Activated naive CD4-positive, alpha-beta T cell treated with anti-CD3 and anti-CD28 coated beads, Interleukin-2, amount 50 U/mL, for 16 hours (primary cell): ENCODE measurements at regions not wholly inside any gene's neighbourhood (a gene's known extent, or its start where the extent isn't known, plus 50 kb on each side); places are given as distances from the start of the nearest gene placed in this dataset.

Experiments used
- DNase-seq: peaks from one replicate; pipeline ENCODE4 v3.0.0-alpha.2; 2020

DNA sequence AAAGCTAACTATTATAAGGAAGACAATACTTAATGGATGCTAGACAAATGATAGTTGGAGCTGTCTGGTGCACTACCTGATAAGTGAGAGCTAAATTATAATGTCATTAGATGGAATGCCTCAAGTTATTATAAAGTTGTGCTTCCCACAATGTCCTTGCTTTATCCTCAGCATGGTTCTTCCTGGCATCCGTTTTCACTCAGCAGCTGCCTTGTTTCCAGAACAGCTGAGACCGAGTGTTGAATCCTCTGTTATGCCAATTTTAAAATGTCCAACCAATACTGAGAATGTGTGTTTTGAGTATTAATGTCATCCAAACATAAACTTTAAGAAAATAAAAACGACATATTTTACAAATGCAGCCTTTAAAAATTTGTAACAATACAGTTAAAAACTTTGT, 286.7 kb upstream of the SOX2 start:
- DNase-seq: no peak

GRCh38 chr3:181418233-181418632, 293.5 kb upstream of the SOX2 start:
- DNase-seq: no peak

GRCh38 chr3:181417748-181418147, 294.0 kb upstream of the SOX2 start:
- no peak for DNase-seq

DNA sequence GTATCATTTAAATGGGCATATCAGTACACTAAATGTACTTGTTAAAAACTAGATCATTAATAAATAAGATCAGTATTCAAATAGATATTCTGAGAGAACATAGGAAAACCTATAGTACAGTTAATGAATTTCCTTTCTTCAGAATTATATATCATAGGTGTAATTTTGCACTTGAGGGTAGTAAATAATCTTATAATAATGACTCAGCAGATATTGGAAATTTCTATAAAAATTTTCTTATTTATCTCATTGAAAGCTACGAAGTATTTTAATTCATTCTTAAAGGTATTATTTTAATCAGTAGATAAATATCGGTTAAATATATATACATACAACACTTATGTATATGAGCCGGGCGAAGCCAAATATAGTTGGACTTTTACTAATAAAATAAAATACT, 300.9 kb upstream of the SOX2 start:
- no peak for DNase-seq

- DNase-seq: no peak
Observed at GRCh38 chr3:181403876-181404660, 307.7 kb upstream of the SOX2 start.

GRCh38 chr3:181402347-181402746, 309.4 kb upstream of the SOX2 start:
- DNase-seq: no peak

GRCh38 chr3:181384970-181385369, 326.8 kb upstream of the SOX2 start:
- DNase-seq: no peak

DNA sequence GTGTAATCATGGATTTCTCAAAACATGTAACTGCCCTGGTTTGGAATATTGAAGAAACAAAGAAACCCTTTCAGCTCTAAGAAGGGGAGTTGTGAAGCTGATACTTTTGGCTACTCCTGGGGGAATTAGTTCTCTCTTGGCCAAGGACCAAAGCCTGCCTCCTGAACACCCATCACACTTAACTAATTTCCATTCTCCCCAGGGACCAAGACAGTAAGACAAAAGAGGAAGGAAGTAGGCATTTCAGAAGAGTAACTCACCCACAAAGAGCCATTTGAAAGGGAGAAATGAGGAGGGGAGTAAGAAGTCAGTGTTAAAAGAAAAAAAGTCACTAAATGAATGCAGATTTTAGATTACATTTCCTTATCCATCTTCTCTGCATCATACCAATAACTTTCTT, 328.0 kb upstream of the SOX2 start:
- DNase-seq: no peak

DNA sequence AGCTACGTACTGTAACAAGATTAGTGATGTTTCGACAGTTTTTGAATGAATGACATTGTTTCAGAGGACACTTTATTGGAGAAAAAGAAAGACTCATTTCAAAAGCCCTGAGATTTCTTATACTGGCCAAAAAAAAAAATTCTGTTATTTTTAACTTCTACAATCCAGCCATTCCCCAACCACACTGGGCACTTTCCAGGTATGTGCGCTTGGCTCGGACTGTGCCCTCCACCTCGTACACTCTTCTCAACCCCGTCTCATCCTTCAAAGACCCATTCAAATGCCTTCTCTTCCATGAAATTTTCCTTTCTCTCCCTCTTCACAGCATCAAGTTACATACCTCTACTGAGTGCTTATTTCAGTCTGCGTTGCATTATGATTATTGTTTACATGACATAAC, 328.5 kb upstream of the SOX2 start:
- no peak for DNase-seq

DNA sequence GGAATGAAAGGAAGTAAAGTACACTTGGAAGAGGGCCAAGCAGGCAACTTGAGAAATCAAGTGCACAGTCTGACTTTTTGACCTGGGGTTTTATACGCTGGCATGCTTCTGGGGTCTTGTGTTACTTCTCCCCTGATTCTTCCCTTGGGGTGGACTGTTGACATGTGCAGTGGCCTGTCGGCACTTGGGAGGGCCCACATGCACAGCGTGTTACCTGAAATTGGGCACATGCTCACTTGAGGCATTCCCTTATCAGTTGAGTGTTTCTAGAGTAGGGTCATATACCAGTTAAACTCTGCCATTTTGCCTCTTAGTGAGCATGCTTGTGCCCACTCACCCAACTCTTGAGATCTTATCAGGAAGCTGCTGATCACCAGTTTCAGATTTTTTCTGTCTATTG, 329.1 kb upstream of the SOX2 start:
- no peak for DNase-seq

GRCh38 chr3:181379278-181379677, 332.4 kb upstream of the SOX2 start:
- DNase-seq: no peak

GRCh38 chr3:181369637-181370036, 342.1 kb upstream of the SOX2 start:
- DNase-seq: no peak

DNA sequence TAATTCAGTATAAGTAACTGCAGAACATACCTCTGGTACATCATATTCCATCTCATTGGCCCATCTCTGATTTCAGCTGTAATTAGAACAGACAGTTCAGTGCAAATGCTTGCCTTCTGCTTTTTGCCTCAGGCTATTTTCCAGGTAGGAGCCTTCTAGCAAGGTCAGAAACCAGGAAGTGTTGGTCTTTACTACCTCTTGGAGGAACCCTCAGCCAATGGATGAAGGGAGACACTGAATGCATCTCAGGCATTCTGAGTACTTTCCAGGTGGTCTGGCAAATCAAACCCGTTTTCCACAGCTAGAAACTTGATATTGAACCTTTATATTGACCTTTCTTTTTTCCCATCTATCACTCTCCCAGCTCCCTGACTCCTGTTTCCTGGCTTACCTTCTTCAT, 348.5 kb upstream of the SOX2 start:
- no peak for DNase-seq

- no peak for DNase-seq
Observed at GRCh38 chr3:181362378-181362777, 349.3 kb upstream of the SOX2 start.

DNA sequence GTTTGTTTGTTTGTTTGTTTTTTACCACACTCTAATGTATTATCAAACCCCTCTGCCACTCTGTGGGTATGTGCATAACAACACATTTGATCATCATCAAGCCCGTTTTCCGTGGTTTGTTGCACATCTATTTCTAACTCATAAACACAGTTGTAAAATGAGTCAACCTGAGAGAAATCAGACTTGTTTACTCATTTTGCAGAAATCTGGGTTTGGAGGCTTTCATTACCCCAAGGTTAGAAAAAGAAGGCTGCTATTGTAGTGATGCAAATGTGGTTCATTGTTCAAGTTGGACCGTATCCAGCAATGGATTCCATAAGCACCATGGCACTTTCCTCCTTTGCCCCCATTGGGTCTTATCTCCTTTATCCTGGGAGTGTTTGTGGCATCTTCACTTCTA, 353.2 kb upstream of the SOX2 start:
- DNase-seq: no peak

GRCh38 chr3:181358060-181358459, 353.7 kb upstream of the SOX2 start:
- no peak for DNase-seq

DNA sequence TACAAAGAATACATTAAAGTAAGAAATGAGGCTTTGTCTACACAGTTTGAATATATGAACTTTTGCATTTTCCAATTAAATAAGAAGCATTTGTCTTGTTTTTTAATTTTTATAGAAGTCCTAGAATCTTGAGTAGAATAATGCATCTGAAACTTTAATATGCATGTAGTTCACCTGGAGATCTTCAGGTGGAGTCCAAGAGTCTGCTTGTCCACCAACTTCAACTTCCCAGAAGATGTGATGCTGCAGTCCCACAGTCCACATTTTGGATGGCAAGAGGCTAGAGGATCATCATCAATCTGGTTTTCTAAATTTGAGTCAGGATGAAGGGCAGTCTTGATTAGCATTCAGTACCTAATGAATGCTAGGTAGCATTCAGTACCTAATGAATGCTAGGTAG, 357.6 kb upstream of the SOX2 start:
- no peak for DNase-seq

DNA sequence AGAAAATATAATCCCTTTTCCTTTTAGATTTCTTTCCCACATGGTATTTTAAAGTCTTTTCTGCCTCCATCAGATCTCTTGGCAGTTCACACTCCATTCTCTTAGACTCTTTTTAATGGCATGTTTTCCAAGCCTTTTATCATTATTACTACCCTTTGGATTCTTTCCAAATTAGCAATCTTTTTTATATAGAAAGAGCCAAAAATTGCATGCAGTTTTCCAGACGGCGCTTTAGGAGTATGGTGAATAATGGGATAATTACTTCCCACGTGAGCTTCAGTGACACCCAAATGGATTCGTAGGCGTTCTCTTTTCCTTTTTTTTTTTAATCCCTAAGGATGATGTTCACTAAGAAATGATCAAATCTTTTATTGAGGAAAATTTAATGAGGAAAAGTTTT, 354.8 kb upstream of the DNAJC19 start:
- no peak for DNase-seq

- DNase-seq: no peak
Observed at GRCh38 chr3:181336597-181336996, 347.1 kb upstream of the DNAJC19 start.

- no peak for DNase-seq
Observed at GRCh38 chr3:181333394-181333793, 343.9 kb upstream of the DNAJC19 start.

DNA sequence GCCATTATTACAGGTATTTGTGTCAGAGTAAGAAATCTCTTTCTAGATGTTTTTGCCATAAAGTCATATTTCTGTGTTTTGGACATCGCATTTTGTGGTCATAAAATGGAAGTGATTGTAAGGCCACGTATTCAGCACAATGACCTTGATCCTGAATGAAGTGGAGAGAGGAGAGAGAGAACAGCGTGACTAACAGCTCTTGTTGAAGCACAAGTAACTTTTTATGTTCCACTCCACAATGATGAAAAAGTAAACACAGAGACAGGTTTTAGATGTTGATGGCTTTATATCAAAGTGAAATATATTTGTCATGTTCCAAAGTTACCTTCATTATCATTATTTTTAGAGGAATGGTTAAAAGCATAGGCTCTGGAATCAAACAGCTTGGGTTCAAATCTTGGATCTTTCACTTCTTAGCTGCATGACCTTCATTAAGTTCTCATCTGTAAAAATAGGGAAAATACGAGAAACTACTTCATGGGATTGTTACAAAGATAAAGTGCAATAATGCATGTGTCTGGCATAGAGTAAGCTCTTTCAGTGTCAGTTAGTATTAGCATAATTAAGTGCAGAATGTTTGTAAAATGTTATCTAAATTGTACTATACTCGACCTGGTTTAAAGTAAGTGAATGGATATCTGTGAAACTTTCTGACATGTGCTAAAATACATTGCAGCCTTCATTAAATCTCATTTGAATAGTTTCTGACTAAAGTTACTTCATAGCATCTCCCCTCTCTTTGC, 341.5 kb upstream of the DNAJC19 start:
- no peak for DNase-seq

DNA sequence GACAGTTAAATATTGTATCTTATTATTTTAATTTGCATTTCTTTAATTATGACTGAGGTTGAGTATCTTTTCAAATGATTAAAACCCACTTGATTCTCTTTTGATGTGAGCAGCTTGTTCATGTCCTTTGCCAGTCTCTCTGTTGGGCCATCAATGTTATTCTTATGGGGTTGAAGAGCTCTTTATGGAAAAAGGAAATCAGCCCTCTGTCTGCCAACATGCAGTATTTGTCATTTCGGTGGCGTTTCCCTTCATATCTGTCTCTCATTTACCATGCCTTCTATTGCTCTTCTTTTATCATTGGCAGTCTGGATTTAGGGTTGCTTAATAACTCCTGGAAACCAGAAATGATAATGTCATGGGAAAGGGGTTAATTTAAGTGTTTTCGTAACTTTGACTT, 340.7 kb upstream of the DNAJC19 start:
- DNase-seq: no peak

GRCh38 chr3:181329024-181329423, 339.5 kb upstream of the DNAJC19 start:
- no peak for DNase-seq

- no peak for DNase-seq
Observed at GRCh38 chr3:181328346-181328745, 338.8 kb upstream of the DNAJC19 start.

GRCh38 chr3:181327349-181327748, 337.8 kb upstream of the DNAJC19 start:
- no peak for DNase-seq
